GM12878 (cell line): ENCODE measurements at regions not wholly inside any gene's neighbourhood (a gene's known extent, or its start where the extent isn't known, plus 50 kb on each side); places are given as distances from the start of the nearest gene placed in this dataset.

ENCODE experiments used
- CTCF ChIP-seq, 3 experiments: IDR thresholded peaks in 2 of 3; conservative IDR thresholded peaks in 1 of 3; 2 replicates each; pipeline ENCODE4 v1.5.1; 2011; ENCODE audit warnings: low read depth in 3 of 3, low read length in 3 of 3, mild to moderate bottlenecking in 3 of 3, control low read depth in 2 of 3, moderate library complexity in 2 of 3, inconsistent platforms in 1 of 3, mixed read lengths in 1 of 3; ENCODE audit not compliant: control insufficient read depth in 2 of 3, insufficient read depth in 1 of 3; ENCODE audit errors: extremely low read depth in 1 of 3
- FOXK2 ChIP-seq: fragments of 450-650 bp; IDR thresholded peaks from 2 replicates; pipeline ENCODE4 v1.6.1; 2017; ENCODE audit warnings: mild to moderate bottlenecking, moderate library complexity
- FOXM1 ChIP-seq: IDR thresholded peaks from 2 replicates; pipeline ENCODE4 v1.6.1; 2012; ENCODE audit warnings: low read depth, mild to moderate bottlenecking, inconsistent platforms, low read length, moderate library complexity
- MAX ChIP-seq: IDR thresholded peaks from 2 replicates; pipeline ENCODE4 v1.6.1; 2012; ENCODE audit warnings: low read depth, low read length, improper control_type of control experiment
- POLR2A ChIP-seq: IDR thresholded peaks from 2 replicates; pipeline ENCODE4 v1.6.1; 2011; ENCODE audit warnings: low read depth, mild to moderate bottlenecking, low read length
- POLR2AphosphoS2 ChIP-seq: IDR thresholded peaks from 2 replicates; pipeline ENCODE4 v1.6.1; 2011; ENCODE audit warnings: low read depth, mild to moderate bottlenecking, low read length, improper control_type of control experiment, moderate library complexity
- POLR2AphosphoS5 ChIP-seq: IDR thresholded peaks from 2 replicates; pipeline ENCODE4 v1.6.1; 2011; ENCODE audit warnings: mild to moderate bottlenecking, low read length, inconsistent platforms
- RCOR1 ChIP-seq: conservative IDR thresholded peaks from 2 replicates; pipeline ENCODE4 v1.6.1; 2012; ENCODE audit warnings: low read depth, low read length, improper control_type of control experiment
- ZNF217 ChIP-seq: fragments of 450-650 bp; IDR thresholded peaks from 2 replicates; pipeline ENCODE4 v1.6.1; 2017; ENCODE audit warnings: antibody characterized with exemption, mild to moderate bottlenecking

GRCh38 chr22:46031557-46031956, 54.6 kb upstream of the WNT7B start:
- TF ChIP-seq RCOR1 = no peak
- no peak for TF ChIP-seq CTCF (IDR thresholded peaks at IDR 0.05 in 2 of 3, conservative IDR thresholded peaks at IDR 0.05 in 1 of 3; ENCODE audit: control insufficient read depth in 2 of 3, extremely low read depth in 1 of 3, insufficient read depth in 1 of 3, low read depth in 3 of 3, low read length in 3 of 3)
- TF ChIP-seq POLR2A = no peak
- TF ChIP-seq POLR2AphosphoS2 = no peak
- TF ChIP-seq POLR2AphosphoS5 = no peak
- no peak for TF ChIP-seq FOXK2
- TF ChIP-seq ZNF217 = no peak
- no peak for TF ChIP-seq FOXM1
- no peak for TF ChIP-seq MAX
